Liver (tissue), 3 donors: ENCODE measurements at regions not wholly inside any gene's neighbourhood (a gene's known extent, or its start where the extent isn't known, plus 50 kb on each side); places are given as distances from the start of the nearest gene placed in this dataset.

Source experiments
- EGR1 ChIP-seq, 2 donors: IDR thresholded peaks; 2 replicates each; pipeline ENCODE4 v1.6.1; 2016 to 2018; ENCODE audit warnings: antibody characterized with exemption in 2 of 2, low read depth in 2 of 2
- JUND ChIP-seq, 2 donors: IDR thresholded peaks; 2 replicates each; pipeline ENCODE4 v1.6.1; 2016; ENCODE audit warnings: antibody characterized with exemption in 2 of 2
- RXRA ChIP-seq, 2 donors: IDR thresholded peaks; 2 replicates each; pipeline ENCODE4 v1.6.1; 2017 to 2018; ENCODE audit warnings: antibody characterized with exemption in 2 of 2, mild to moderate bottlenecking in 1 of 2
- SP1 ChIP-seq: IDR thresholded peaks from 2 replicates; pipeline ENCODE4 v1.6.1; 2018; ENCODE audit warnings: antibody characterized with exemption, mild to moderate bottlenecking
- TAF1 ChIP-seq: conservative IDR thresholded peaks from 2 replicates; pipeline ENCODE4 v1.6.1; 2016; ENCODE audit warnings: antibody characterized with exemption, mild to moderate bottlenecking
- YY1 ChIP-seq: IDR thresholded peaks from 2 replicates; pipeline ENCODE4 v1.6.1; 2016; ENCODE audit warnings: antibody characterized with exemption, mild to moderate bottlenecking
- TF ChIP-seq, protein P1 (sequence below): IDR thresholded peaks from 2 replicates; pipeline ENCODE4 v1.6.1; 2016; ENCODE audit warnings: antibody characterized with exemption
- TF ChIP-seq, protein P2 (sequence below): fragments of 150-350 bp; IDR thresholded peaks from 2 replicates; pipeline ENCODE4 v1.5.1; 2017; ENCODE audit warnings: improper control_type of control experiment, low read depth, low read length; ENCODE audit not compliant: missing input control
- TF ChIP-seq, protein P3 (sequence below): IDR thresholded peaks from 2 replicates; pipeline ENCODE4 v1.6.1; 2016; ENCODE audit warnings: antibody characterized with exemption
- TF ChIP-seq, protein P4 (sequence below): IDR thresholded peaks from 2 replicates; pipeline ENCODE4 v1.6.1; 2016; ENCODE audit warnings: antibody characterized with exemption, mild to moderate bottlenecking
- donor health status: healthy.
- donor health status: healthy.

DNA sequence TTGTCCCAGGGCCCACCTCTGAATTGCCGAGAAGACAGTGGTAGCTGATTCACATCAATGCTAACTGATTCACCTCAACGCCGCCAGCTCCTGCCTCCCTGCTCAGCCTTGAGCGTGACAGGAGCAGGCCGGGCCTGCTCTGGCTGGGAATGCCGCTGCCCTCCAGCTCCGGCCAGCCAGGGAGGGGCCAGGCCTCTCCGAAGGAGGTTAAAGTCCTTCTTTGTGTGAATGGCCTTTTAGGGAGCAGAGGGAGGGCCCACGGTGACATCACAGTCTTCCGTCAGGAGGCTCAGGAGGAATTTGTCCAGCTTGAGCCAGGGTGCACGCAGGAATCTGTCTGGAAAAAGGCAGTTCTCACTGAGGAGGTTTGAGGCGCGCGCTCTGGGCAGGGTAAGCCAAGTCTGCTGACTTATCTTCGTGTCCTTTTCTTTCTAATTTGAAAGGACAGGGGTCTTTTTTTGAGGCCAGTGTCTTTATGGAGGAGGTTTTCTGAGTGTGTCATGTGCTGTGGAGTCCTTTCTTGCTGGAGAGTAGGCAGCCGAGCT is 82.7 kb downstream of the C9orf152 start:
- TF ChIP-seq JUND (IDR thresholded peaks at IDR 0.05) (peak; percentile 89 to 91), YY1 (peak; percentile 52), TAF1 (peak; percentile 25), SP1 (peak; percentile 92), RXRA (IDR thresholded peaks at IDR 0.05) (peak; percentile 85 to 90), EGR1 (IDR thresholded peaks at IDR 0.05; ENCODE audit: low read depth in 2 of 2) (no peak)
- TF ChIP-seq, protein P1, sequence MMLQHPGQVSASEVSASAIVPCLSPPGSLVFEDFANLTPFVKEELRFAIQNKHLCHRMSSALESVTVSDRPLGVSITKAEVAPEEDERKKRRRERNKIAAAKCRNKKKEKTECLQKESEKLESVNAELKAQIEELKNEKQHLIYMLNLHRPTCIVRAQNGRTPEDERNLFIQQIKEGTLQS = peak; percentile 73
- TF ChIP-seq, protein P2, sequence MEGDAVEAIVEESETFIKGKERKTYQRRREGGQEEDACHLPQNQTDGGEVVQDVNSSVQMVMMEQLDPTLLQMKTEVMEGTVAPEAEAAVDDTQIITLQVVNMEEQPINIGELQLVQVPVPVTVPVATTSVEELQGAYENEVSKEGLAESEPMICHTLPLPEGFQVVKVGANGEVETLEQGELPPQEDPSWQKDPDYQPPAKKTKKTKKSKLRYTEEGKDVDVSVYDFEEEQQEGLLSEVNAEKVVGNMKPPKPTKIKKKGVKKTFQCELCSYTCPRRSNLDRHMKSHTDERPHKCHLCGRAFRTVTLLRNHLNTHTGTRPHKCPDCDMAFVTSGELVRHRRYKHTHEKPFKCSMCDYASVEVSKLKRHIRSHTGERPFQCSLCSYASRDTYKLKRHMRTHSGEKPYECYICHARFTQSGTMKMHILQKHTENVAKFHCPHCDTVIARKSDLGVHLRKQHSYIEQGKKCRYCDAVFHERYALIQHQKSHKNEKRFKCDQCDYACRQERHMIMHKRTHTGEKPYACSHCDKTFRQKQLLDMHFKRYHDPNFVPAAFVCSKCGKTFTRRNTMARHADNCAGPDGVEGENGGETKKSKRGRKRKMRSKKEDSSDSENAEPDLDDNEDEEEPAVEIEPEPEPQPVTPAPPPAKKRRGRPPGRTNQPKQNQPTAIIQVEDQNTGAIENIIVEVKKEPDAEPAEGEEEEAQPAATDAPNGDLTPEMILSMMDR = no peak
- TF ChIP-seq, protein P3, sequence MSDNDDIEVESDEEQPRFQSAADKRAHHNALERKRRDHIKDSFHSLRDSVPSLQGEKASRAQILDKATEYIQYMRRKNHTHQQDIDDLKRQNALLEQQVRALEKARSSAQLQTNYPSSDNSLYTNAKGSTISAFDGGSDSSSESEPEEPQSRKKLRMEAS = peak; percentile 68
- TF ChIP-seq, protein P4, sequence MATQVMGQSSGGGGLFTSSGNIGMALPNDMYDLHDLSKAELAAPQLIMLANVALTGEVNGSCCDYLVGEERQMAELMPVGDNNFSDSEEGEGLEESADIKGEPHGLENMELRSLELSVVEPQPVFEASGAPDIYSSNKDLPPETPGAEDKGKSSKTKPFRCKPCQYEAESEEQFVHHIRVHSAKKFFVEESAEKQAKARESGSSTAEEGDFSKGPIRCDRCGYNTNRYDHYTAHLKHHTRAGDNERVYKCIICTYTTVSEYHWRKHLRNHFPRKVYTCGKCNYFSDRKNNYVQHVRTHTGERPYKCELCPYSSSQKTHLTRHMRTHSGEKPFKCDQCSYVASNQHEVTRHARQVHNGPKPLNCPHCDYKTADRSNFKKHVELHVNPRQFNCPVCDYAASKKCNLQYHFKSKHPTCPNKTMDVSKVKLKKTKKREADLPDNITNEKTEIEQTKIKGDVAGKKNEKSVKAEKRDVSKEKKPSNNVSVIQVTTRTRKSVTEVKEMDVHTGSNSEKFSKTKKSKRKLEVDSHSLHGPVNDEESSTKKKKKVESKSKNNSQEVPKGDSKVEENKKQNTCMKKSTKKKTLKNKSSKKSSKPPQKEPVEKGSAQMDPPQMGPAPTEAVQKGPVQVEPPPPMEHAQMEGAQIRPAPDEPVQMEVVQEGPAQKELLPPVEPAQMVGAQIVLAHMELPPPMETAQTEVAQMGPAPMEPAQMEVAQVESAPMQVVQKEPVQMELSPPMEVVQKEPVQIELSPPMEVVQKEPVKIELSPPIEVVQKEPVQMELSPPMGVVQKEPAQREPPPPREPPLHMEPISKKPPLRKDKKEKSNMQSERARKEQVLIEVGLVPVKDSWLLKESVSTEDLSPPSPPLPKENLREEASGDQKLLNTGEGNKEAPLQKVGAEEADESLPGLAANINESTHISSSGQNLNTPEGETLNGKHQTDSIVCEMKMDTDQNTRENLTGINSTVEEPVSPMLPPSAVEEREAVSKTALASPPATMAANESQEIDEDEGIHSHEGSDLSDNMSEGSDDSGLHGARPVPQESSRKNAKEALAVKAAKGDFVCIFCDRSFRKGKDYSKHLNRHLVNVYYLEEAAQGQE = peak; percentile 80
